IPS-15b (cell line): ENCODE measurements at regions not wholly inside any gene's neighbourhood (a gene's known extent, or its start where the extent isn't known, plus 50 kb on each side); places are given as distances from the start of the nearest gene placed in this dataset.
"Not testable (repeated sequence)": the region's sequence is repeated elsewhere in the genome, so short reads cannot be mapped to it uniquely, and the experiment has no call there.

Experiments used
- H3K27me3 ChIP-seq: one replicate; pipeline ENCODE4 v1.6.1; 2013; ENCODE audit warnings: low read length; ENCODE audit not compliant: control insufficient read depth, insufficient read depth
- H3K36me3 ChIP-seq: one replicate; pipeline ENCODE4 v1.6.1; 2013; ENCODE audit warnings: low read length; ENCODE audit not compliant: control insufficient read depth, insufficient read depth
- H3K4me1 ChIP-seq: one replicate; pipeline ENCODE4 v1.6.1; 2013; ENCODE audit warnings: mild to moderate bottlenecking, low read length; ENCODE audit not compliant: control insufficient read depth, insufficient read depth
- H3K4me3 ChIP-seq: one replicate; pipeline ENCODE4 v1.5.1; 2013; ENCODE audit warnings: low read depth, low read length
- H3K9ac ChIP-seq: one replicate; pipeline ENCODE4 v1.6.1; 2013; ENCODE audit warnings: low read depth, mild to moderate bottlenecking, low read length
- H3K9me3 ChIP-seq: one replicate; pipeline ENCODE4 v1.6.1; 2013; ENCODE audit warnings: mild to moderate bottlenecking, low read length; ENCODE audit not compliant: control insufficient read depth, insufficient read depth

DNA sequence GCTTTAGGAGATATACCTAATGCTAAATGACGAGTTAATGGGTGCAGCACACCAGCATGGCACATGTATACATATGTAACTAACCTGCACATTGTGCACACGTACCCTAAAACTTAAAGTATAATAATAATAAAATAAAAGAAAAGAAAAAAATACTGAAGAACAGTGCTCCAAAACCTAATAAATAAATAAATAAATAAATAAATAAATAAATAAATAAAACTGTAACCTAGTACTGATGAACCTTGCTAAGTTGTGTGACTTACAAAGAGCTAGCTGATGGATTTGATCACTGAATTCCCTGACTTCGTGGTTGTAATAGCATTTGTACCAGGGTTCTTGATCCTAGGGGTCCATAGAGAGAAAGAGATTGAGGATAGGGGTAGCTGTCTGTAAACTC is 258.6 kb downstream of the HNRNPD start:
- H3K9ac ChIP-seq, H3K4me1 ChIP-seq, H3K4me3 ChIP-seq, H3K9me3 ChIP-seq, H3K27me3 ChIP-seq, H3K36me3 ChIP-seq: not testable (repeated sequence)

DNA sequence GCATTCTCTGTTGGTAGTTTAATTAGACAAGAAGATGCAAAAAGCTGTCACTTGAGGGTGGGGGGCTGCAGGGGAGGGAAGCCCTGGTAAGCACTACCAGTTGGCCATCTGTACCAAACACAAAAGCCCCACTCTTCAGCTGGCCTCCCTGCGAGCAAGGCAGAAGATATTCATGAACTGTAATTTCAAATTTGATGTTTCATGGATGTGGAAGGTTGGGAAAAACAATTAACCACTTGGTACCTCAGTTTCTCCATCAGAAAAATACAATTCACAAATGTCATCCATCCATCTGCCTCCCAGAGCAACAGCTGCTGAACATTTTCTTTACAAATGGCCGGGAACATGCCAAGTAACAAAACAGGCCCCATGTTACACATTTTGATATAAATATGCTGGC is 265.3 kb downstream of the HNRNPD start:
- no peaks in the 10 kb centered on the region for H3K36me3 ChIP-seq
- no peaks in the 10 kb centered on the region for H3K9me3 ChIP-seq
- no peaks in the 10 kb centered on the region for H3K27me3 ChIP-seq
- no peak overlapping the region for H3K9ac ChIP-seq
- H3K4me3 ChIP-seq: no peak overlapping the region
- H3K4me1 ChIP-seq: no peaks in the 10 kb centered on the region

DNA sequence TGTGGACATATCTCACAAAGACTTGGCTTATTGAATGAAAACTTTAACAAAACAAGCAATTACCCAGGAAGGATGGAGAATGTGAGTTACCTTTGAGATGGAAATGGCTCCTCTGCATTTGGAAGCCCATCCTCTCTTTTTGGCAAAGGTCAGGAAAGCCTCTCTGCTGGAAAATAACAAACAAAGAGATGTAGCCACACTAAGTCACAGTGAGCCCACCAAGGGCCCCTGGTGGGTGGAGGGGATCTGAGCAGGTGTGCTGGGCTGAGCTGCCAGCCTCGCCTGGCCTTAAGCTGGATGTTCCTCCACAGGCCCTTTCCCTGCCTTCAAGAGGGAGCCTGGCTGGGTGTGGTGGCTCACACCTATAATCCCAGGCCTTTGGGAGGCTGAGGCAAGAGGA is 269.2 kb downstream of the HNRNPD start:
- Histone ChIP-seq H3K36me3 (no peaks in the 10 kb centered on the region), H3K4me3 (no peak overlapping the region), H3K4me1 (no peaks in the 10 kb centered on the region), H3K27me3 (no peaks in the 10 kb centered on the region), H3K9me3 (peaks cover 4% of the 10 kb centered on the region), H3K9ac (no peak overlapping the region)

DNA sequence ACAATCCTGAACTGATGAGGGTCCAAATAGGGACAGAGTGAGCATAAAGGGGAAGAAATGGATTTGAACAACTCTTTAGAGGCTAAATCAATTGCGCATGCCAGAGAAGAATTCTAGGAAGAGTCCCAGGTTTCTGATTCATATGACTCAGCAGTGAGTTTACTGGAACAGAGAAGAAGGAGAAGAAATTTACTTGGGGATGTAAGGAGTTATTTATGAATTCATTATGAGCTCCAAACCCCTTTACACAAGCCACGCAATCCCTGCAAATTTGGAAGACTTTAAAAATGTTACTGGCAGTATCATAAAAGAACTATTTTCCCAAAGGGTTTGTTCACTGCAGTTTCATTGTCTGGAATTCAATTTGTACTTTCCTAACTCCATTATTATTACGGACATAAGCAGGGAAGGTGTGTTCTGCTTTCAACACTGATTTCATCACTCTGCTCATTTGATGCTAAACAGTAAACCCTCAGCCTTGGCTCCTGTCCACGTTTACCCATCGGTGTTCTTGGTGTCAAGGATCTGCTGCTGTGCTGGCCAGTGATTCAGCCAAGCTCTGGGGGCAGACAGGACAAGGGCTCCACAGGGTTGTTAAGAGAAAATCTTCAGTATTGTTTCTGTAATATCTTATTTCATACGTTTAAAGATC is 273.7 kb downstream of the HNRNPD start:
- Histone ChIP-seq H3K4me3 (no peak overlapping the region), H3K9ac (no peak overlapping the region), H3K4me1 (no peaks in the 10 kb centered on the region)

DNA sequence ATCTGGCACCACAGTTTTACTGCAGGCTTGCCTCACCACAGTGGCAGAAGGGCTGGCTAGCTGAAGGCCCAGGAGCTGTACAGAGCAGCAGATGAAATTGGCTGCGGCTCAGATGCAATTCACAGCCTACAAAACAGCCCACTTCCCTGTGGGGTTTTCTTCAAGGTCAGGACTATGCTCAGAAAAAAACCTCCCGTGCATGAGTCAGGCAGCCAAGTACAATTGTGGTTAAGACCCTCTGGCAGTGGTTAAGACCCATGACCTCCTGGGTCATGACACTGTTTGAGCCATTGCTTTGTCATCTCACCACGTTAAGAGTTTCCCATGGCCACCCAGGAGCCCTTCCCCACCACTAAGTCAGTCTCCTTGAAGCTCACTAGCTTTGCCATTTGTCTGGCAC is 276.3 kb downstream of the HNRNPD start:
- no peak overlapping the region for H3K9ac ChIP-seq
- no peaks in the 10 kb centered on the region for H3K4me1 ChIP-seq
- peaks cover 4% of the 10 kb centered on the region for H3K9me3 ChIP-seq
- H3K27me3 ChIP-seq: no peaks in the 10 kb centered on the region
- no peaks in the 10 kb centered on the region for H3K36me3 ChIP-seq
- no peak overlapping the region for H3K4me3 ChIP-seq

More for the DNA sequence above, 273.7 kb downstream of the HNRNPD start:
- Histone ChIP-seq H3K36me3 (no peaks in the 10 kb centered on the region), H3K9me3 (peaks cover 4% of the 10 kb centered on the region), H3K27me3 (no peaks in the 10 kb centered on the region)

DNA sequence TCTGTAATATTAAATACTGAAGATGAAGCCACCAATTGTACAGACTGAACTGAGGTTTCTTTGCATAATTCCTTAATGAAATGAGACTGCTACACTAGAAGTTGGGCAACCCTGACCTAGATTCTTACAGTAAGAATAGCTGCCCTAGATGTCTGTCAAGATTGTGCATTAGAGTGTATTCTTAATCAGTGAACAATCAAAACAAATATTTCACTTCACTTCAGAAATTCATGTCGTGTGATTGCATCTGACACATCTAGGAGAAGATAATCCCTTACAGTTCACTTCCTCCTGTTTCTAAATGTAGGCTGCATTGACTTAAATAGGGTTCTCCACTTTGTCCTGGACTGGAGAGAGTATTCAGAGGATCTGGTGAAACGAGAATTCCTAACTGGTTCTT is 283.1 kb downstream of the HNRNPD start:
- Histone ChIP-seq H3K9ac (no peak overlapping the region), H3K9me3 (no peaks in the 10 kb centered on the region), H3K36me3 (no peaks in the 10 kb centered on the region), H3K4me1 (no peaks in the 10 kb centered on the region), H3K27me3 (no peaks in the 10 kb centered on the region), H3K4me3 (no peak overlapping the region)

DNA sequence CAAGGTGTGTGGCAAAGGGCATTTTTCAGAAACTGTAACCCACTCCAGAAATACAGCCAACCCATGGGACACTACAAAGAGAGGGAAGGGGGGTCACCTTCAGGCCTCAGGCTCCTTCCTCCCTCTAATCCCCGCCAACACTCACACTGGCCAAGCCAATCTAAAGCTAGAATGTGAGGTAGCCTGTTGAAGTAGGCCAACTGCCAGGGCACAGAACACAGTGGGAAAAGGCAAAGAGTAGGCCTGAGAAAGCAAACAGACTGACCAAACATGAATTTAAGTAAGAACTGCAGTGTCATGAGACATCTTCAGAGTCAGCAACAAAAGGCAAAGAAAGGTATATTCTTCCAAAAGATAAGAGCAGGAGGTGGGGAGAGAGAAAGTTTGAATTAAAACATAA is 289.0 kb downstream of the HNRNPD start:
- H3K4me3 ChIP-seq: no peak overlapping the region
- H3K9me3 ChIP-seq: no peaks in the 10 kb centered on the region
- H3K27me3 ChIP-seq: no peaks in the 10 kb centered on the region
- no peak overlapping the region for H3K9ac ChIP-seq
- H3K36me3 ChIP-seq: no peaks in the 10 kb centered on the region
- no peaks in the 10 kb centered on the region for H3K4me1 ChIP-seq

DNA sequence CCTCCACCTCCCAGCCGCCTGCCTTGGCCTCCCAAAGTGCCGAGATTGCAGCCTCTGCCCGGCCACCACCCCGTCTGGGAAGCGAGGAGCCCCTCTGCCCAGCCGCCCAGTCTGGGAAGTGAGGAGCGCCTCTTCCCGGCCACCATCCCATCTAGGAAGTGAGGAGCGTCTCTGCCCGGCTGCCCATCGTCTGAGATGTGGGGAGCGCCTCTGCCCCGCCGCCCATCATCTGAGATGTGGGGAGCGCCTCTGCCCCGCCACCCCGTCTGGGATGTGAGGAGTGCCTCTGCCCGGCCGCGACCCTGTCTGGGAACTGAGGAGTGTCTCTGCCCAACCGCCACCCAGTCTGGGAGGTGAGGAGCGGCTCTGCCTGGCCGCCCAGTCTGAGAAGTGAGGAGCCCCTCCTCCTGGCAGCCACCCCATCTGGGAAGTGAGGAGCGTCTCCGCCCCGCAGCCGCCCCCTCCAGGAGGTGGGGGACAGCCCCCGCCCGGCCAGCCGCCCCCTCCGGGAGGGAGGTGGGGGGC is 296.3 kb downstream of the HNRNPD start:
- H3K27me3 ChIP-seq, H3K9me3 ChIP-seq, H3K36me3 ChIP-seq, H3K4me3 ChIP-seq, H3K4me1 ChIP-seq, H3K9ac ChIP-seq: not testable (repeated sequence)

DNA sequence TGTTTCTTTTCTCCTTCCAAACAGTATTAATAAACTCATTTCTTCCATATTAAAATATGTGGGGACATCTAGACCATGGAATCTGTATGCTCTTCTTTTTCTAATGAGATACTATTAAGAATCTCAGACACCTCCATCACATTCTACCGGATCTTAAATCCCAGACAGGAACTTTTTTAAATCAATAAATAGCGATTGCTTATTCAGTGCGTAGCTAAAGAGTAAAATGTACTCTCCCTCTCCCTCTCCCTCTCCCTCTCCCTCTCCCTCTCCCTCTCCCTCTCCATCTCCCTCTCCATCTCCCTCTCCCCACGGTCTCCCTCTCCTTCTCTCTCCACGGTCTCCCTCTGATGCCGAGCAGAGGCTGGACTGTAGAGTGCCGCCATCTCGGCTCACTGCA is 297.0 kb downstream of the HNRNPD start:
- no peak overlapping the region for H3K4me3 ChIP-seq
- no peak overlapping the region for H3K9ac ChIP-seq
- H3K4me1 ChIP-seq: peaks cover 4% of the 10 kb centered on the region
- no peaks in the 10 kb centered on the region for H3K27me3 ChIP-seq
- H3K9me3 ChIP-seq: no peaks in the 10 kb centered on the region
- H3K36me3 ChIP-seq: no peaks in the 10 kb centered on the region

DNA sequence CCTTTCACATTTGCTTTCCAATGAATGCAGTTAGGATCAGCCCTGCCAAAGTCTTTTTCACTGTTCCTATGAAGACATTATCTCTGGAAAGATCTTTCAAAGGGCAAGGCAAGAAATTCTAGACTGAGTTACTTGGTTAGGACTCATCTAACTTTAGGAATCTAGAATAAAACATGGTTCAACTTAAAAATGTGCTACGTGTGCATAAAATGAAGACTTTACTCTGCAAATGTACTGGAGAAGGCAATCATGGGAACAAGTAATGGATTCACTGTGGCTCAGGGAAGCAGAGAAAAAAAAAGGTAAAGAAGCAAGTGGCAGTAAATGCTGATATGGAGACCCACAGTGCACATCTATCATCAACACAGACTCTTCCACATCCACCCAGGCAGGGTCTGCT is 297.4 kb downstream of the HNRNPD start:
- Histone ChIP-seq H3K4me1 (peaks cover 4% of the 10 kb centered on the region), H3K9ac (no peak overlapping the region), H3K9me3 (no peaks in the 10 kb centered on the region), H3K27me3 (no peaks in the 10 kb centered on the region), H3K4me3 (no peak overlapping the region), H3K36me3 (no peaks in the 10 kb centered on the region)

DNA sequence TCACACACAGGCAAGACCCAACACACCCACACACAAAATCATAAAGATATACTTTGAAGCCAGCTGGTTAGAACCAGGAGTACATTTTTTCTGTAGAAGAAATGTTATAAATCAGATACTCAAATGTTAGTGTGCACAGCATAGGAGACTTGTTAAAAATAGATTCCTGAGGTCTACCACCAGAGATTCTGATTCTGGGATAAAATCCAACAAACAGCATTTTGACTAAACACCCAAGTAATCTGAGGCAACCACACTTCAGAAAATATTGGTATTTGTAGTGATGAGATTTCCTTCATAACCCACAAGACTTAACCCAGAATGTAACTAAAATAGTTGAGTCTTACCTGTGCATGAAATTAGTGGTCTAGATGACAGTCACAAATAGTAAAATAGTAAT is 301.8 kb downstream of the HNRNPD start:
- no peaks in the 10 kb centered on the region for H3K27me3 ChIP-seq
- H3K9me3 ChIP-seq: no peaks in the 10 kb centered on the region
- H3K4me1 ChIP-seq: peaks cover 10% of the 10 kb centered on the region
- no peak overlapping the region for H3K9ac ChIP-seq
- H3K4me3 ChIP-seq: no peak overlapping the region
- H3K36me3 ChIP-seq: no peaks in the 10 kb centered on the region

DNA sequence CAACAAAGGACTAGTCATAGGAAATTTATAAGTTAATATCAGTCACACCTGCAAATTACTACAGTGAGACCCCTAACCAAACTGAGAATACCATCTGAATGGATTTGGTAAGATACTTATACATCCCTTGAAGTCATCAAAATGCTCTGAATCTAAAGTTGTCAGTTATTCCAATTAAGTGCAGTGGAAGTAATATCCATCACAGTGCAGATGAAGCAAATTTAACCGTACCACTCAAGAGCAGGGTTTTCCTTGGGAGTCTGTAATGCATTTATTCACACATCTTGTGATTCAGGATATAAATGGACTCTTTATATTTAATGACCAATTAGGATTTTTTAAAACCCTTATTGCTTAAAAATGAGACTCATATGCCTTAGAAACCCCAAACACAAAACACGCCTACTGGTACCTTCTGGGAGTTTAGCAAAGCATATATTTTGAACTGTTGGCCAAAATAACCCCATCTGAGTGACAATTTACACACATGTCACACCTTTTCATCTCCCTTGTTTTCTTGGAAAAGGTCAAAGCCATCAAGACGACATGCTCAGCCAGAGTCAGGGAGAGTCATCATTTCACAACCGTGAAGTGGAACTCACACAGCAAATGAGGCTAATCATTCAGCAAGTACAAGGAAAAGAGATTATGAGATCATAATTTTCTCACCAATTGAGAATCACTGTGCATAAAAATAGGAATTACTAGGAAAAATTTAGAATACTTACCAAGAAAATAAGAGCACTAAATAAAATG is 303.7 kb downstream of the HNRNPD start:
- no peak overlapping the region for H3K4me3 ChIP-seq
- H3K4me1 ChIP-seq: peaks cover 10% of the 10 kb centered on the region
- H3K9ac ChIP-seq: no peak overlapping the region
- H3K36me3 ChIP-seq: no peaks in the 10 kb centered on the region
- H3K27me3 ChIP-seq: no peaks in the 10 kb centered on the region
- no peaks in the 10 kb centered on the region for H3K9me3 ChIP-seq
